BLaER1 (cell line): ENCODE measurements at regions not wholly inside any gene's neighbourhood (a gene's known extent, or its start where the extent isn't known, plus 50 kb on each side); places are given as distances from the start of the nearest gene placed in this dataset.
"Not testable (repeated sequence)": the region's sequence is repeated elsewhere in the genome, so short reads cannot be mapped to it uniquely, and the experiment has no call there.

ENCODE experiments used
- H3K27ac ChIP-seq: shearing (Covaris generic); formaldehyde crosslinking; 2 replicates; pipeline ENCODE4 v1.8.1; 2022
- H3K27me3 ChIP-seq: shearing (Covaris generic); formaldehyde crosslinking; 2 replicates; pipeline ENCODE4 v1.8.1; 2022
- H3K36me3 ChIP-seq: shearing (Covaris generic); formaldehyde crosslinking; 2 replicates; pipeline ENCODE4 v1.8.1; 2022
- H3K4me1 ChIP-seq: shearing (Covaris generic); formaldehyde crosslinking; 2 replicates; pipeline ENCODE4 v1.8.1; 2022
- H3K4me2 ChIP-seq: shearing (Covaris generic); formaldehyde crosslinking; 2 replicates; pipeline ENCODE4 v1.8.1; 2022
- H3K4me3 ChIP-seq: shearing (Covaris generic); formaldehyde crosslinking; 2 replicates; pipeline ENCODE4 v1.8.1; 2022
- H3K9ac ChIP-seq: shearing (Covaris generic); formaldehyde crosslinking; 2 replicates; pipeline ENCODE4 v1.8.1; 2022
- H3K9me3 ChIP-seq: shearing (Covaris generic); formaldehyde crosslinking; 2 replicates; pipeline ENCODE4 v1.8.1; 2022
- H4K20me1 ChIP-seq: shearing (Covaris generic); formaldehyde crosslinking; 2 replicates; pipeline ENCODE4 v1.8.1; 2022
- Cebpa-rat ChIP-seq: shearing (Covaris generic); IDR thresholded peaks from 2 replicates; pipeline ENCODE4 v1.8.1; 2022

GRCh38 chr14:43541356-43541755, 965.7 kb downstream of the FSCB start:
- no peaks in the 10 kb centered on the region for H3K36me3 ChIP-seq
- H4K20me1 ChIP-seq, result no peaks in the 10 kb centered on the region
- no peak overlapping the region for H3K27ac ChIP-seq
- H3K4me3 ChIP-seq, result no peak overlapping the region
- H3K4me2 ChIP-seq, result no peak overlapping the region
- H3K9ac ChIP-seq, result no peak overlapping the region
- no peak for TF ChIP-seq Cebpa-rat
- no peaks in the 10 kb centered on the region for H3K4me1 ChIP-seq
- no peaks in the 10 kb centered on the region for H3K27me3 ChIP-seq
- no peaks in the 10 kb centered on the region for H3K9me3 ChIP-seq

GRCh38 chr14:43540948-43541347, 966.1 kb downstream of the FSCB start:
- H3K4me2 ChIP-seq, result no peak overlapping the region

GRCh38 chr14:43539210-43539609, 967.9 kb downstream of the FSCB start:
- Histone ChIP-seq H3K36me3 (no peaks in the 10 kb centered on the region), H3K4me3 (no peak overlapping the region), H3K27ac (no peak overlapping the region), H3K4me1 (no peaks in the 10 kb centered on the region), H4K20me1 (no peaks in the 10 kb centered on the region), H3K9ac (no peak overlapping the region), H3K9me3 (no peaks in the 10 kb centered on the region; the same call in 1 of the 2 replicates), H3K27me3 (no peaks in the 10 kb centered on the region), H3K4me2 (no peak overlapping the region)
- no peak for TF ChIP-seq Cebpa-rat

More at GRCh38 chr14:43540948-43541347, 966.1 kb downstream of the FSCB start:
- Histone ChIP-seq H3K4me3 (no peak overlapping the region), H4K20me1 (no peaks in the 10 kb centered on the region), H3K27me3 (no peaks in the 10 kb centered on the region), H3K4me1 (no peaks in the 10 kb centered on the region), H3K9me3 (no peaks in the 10 kb centered on the region), H3K9ac (no peak overlapping the region), H3K36me3 (no peaks in the 10 kb centered on the region), H3K27ac (no peak overlapping the region)
- TF ChIP-seq Cebpa-rat, result no peak

- Histone ChIP-seq H3K9ac (no peak overlapping the region), H3K27me3 (no peaks in the 10 kb centered on the region), H3K4me2 (no peak overlapping the region), H4K20me1 (no peaks in the 10 kb centered on the region), H3K27ac (no peak overlapping the region), H3K4me1 (no peaks in the 10 kb centered on the region), H3K4me3 (no peak overlapping the region), H3K36me3 (no peaks in the 10 kb centered on the region), H3K9me3 (peaks cover 10% of the 10 kb centered on the region)
- TF ChIP-seq Cebpa-rat, result no peak
Measured at GRCh38 chr14:43535231-43535838, 971.7 kb downstream of the FSCB start.

DNA sequence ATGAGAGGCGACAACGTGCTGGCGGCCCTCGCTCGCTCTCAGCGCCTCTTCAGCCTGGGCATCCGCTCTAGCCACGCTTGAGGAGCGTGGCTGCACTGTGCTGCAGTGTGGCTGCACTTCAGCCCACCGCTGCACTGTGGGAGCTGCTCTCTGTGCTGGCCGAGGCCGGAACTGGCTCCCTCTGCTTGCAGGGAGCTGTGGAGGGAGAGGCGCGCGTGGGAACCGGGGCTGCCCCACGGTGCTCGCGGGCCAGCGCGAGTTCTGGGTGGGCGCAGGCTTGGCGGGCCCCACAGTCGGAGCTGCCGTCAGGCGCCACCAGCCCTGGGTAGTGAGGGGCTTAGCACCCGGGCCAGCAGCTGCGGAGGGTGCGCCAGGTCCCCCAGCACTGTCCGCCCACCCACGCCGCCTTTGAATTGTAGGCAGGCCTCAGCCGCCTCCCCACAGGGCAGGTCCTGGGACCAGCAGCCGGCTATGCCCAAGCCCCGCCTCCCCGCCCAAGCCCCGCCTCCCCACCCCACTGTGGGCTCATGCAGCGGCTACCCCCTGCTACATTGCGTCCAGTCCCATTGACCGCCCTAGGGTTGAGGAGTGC, 974.2 kb downstream of the FSCB start:
- no peak for TF ChIP-seq Cebpa-rat
- no peaks in the 10 kb centered on the region for H3K4me1 ChIP-seq
- peaks cover 10% of the 10 kb centered on the region for H3K9me3 ChIP-seq
- no peak overlapping the region for H3K4me2 ChIP-seq
- H3K27me3 ChIP-seq, result no peaks in the 10 kb centered on the region
- no peak overlapping the region for H3K4me3 ChIP-seq
- H3K27ac ChIP-seq, result no peak overlapping the region
- no peak overlapping the region for H3K9ac ChIP-seq
- H3K36me3 ChIP-seq, result no peaks in the 10 kb centered on the region
- H4K20me1 ChIP-seq, result no peaks in the 10 kb centered on the region

- Histone ChIP-seq H4K20me1 (no peaks in the 10 kb centered on the region), H3K9ac (no peak overlapping the region), H3K9me3 (peaks cover 6% of the 10 kb centered on the region), H3K27me3 (no peaks in the 10 kb centered on the region), H3K4me1 (no peaks in the 10 kb centered on the region), H3K36me3 (no peaks in the 10 kb centered on the region), H3K4me2 (no peak overlapping the region), H3K27ac (no peak overlapping the region), H3K4me3 (no peak overlapping the region)
- TF ChIP-seq Cebpa-rat, result no peak
Measured at GRCh38 chr14:43528321-43528720, 978.8 kb downstream of the FSCB start.

DNA sequence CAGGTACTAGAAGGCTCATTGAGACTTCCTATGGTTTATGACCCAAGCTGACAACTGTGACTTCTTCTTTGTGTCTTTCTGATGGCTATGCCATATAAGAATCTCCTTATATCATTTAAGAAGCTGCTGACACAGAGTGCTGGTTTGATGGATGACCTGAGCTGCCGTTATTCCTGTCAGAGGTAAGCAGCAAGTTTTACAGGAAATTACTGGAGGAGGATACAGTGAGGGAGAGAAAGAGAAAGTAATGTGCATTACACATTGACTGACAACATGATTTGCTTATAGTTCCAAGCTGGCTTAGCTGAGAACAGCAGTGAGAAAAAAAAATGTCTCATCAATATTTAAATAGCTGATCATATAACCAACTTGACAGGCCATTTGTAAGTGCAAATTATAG, 981.4 kb downstream of the FSCB start:
- Histone ChIP-seq H3K9me3 (no peaks in the 10 kb centered on the region), H3K4me2 (no peak overlapping the region), H3K27me3 (no peaks in the 10 kb centered on the region), H3K27ac (no peak overlapping the region), H3K9ac (no peak overlapping the region), H4K20me1 (no peaks in the 10 kb centered on the region), H3K4me3 (no peak overlapping the region), H3K4me1 (no peaks in the 10 kb centered on the region), H3K36me3 (no peaks in the 10 kb centered on the region)
- no peak for TF ChIP-seq Cebpa-rat

GRCh38 chr14:43522901-43523300, 984.2 kb downstream of the FSCB start:
- Histone ChIP-seq H4K20me1 (no peaks in the 10 kb centered on the region), H3K4me3 (no peak overlapping the region)
- TF ChIP-seq Cebpa-rat, result no peak

GRCh38 chr14:43522191-43522590, 984.9 kb downstream of the FSCB start:
- no peak overlapping the region for H3K4me3 ChIP-seq
- H3K27me3 ChIP-seq, result no peaks in the 10 kb centered on the region
- no peaks in the 10 kb centered on the region for H3K36me3 ChIP-seq
- no peaks in the 10 kb centered on the region for H4K20me1 ChIP-seq
- no peak for TF ChIP-seq Cebpa-rat
- no peaks in the 10 kb centered on the region for H3K4me1 ChIP-seq
- no peak overlapping the region for H3K27ac ChIP-seq
- H3K9ac ChIP-seq, result no peak overlapping the region
- no peaks in the 10 kb centered on the region for H3K9me3 ChIP-seq
- H3K4me2 ChIP-seq, result no peak overlapping the region

More at GRCh38 chr14:43522901-43523300, 984.2 kb downstream of the FSCB start:
- H3K27me3 ChIP-seq, result no peaks in the 10 kb centered on the region
- no peak overlapping the region for H3K9ac ChIP-seq
- no peak overlapping the region for H3K4me2 ChIP-seq
- no peaks in the 10 kb centered on the region for H3K36me3 ChIP-seq
- no peaks in the 10 kb centered on the region for H3K4me1 ChIP-seq
- H3K27ac ChIP-seq, result no peak overlapping the region
- no peaks in the 10 kb centered on the region for H3K9me3 ChIP-seq

GRCh38 chr14:43503508-43503907, 1003.6 kb downstream of the FSCB start:
- Histone ChIP-seq H3K27me3 (no peaks in the 10 kb centered on the region), H3K9me3 (no peaks in the 10 kb centered on the region), H3K36me3 (no peaks in the 10 kb centered on the region), H3K4me1 (no peaks in the 10 kb centered on the region), H3K9ac (no peak overlapping the region), H3K4me2 (no peak overlapping the region), H3K4me3 (no peak overlapping the region), H4K20me1 (no peaks in the 10 kb centered on the region), H3K27ac (no peak overlapping the region)
- TF ChIP-seq Cebpa-rat, result no peak

GRCh38 chr14:43492359-43492758, 1014.7 kb downstream of the FSCB start:
- H3K4me1 ChIP-seq, H3K36me3 ChIP-seq, H3K4me2 ChIP-seq, H3K27me3 ChIP-seq, H3K27ac ChIP-seq, H3K9ac ChIP-seq, H3K9me3 ChIP-seq, H3K4me3 ChIP-seq, H4K20me1 ChIP-seq: not testable (repeated sequence)
